NCI-H146 treated with DMSO at 0.1 percent for 48 hours (cell line): ENCODE measurements at regions not wholly inside any gene's neighbourhood (a gene's known extent, or its start where the extent isn't known, plus 50 kb on each side); places are given as distances from the start of the nearest gene placed in this dataset.

Experiments
- DNase-seq: peaks from one replicate; lab custom pipeline; 2025; ENCODE audit not compliant: unreplicated experiment; lab: John Stamatoyannopoulos, UW

GRCh38 chr3:17951241-17951640 is 208.8 kb upstream of the TBC1D5 start:
- DNase-seq = no peak

- no peak for DNase-seq
Measured at GRCh38 chr3:17949101-17949500, 206.7 kb upstream of the TBC1D5 start.

GRCh38 chr3:17947833-17948232 is 205.4 kb upstream of the TBC1D5 start:
- no peak for DNase-seq

- no peak for DNase-seq
Measured at GRCh38 chr3:17946619-17947018, 204.2 kb upstream of the TBC1D5 start.

GRCh38 chr3:17945799-17946399 is 203.5 kb upstream of the TBC1D5 start:
- no peak for DNase-seq

GRCh38 chr3:17945018-17945798 is 202.8 kb upstream of the TBC1D5 start:
- no peak for DNase-seq

GRCh38 chr3:17942856-17943255 is 200.4 kb upstream of the TBC1D5 start:
- no peak for DNase-seq

- DNase-seq = no peak
Measured at GRCh38 chr3:17941766-17942165, 199.3 kb upstream of the TBC1D5 start.

- no peak for DNase-seq
Measured at GRCh38 chr3:17941152-17941551, 198.7 kb upstream of the TBC1D5 start.

- no peak for DNase-seq
Measured at GRCh38 chr3:17939157-17939556, 196.7 kb upstream of the TBC1D5 start.

GRCh38 chr3:17938313-17938712 is 195.9 kb upstream of the TBC1D5 start:
- DNase-seq = no peak

- peak; percentile 40 for DNase-seq
Measured at GRCh38 chr3:17936736-17937480, 194.5 kb upstream of the TBC1D5 start.

GRCh38 chr3:17935222-17935621 is 192.8 kb upstream of the TBC1D5 start:
- peak; percentile 82 for DNase-seq

GRCh38 chr3:17932136-17932771 is 189.8 kb upstream of the TBC1D5 start:
- no peak for DNase-seq

GRCh38 chr3:17931131-17931530 is 188.7 kb upstream of the TBC1D5 start:
- no peak for DNase-seq

GRCh38 chr3:17928502-17929145 is 186.2 kb upstream of the TBC1D5 start:
- no peak for DNase-seq

GRCh38 chr3:17927036-17927435 is 184.6 kb upstream of the TBC1D5 start:
- no peak for DNase-seq

GRCh38 chr3:17915341-17915740 is 172.9 kb upstream of the TBC1D5 start:
- no peak for DNase-seq

GRCh38 chr3:17913359-17913758 is 170.9 kb upstream of the TBC1D5 start:
- no peak for DNase-seq

GRCh38 chr3:17911986-17912760 is 169.7 kb upstream of the TBC1D5 start:
- DNase-seq = peak; percentile 38
